ENCODE measurements at regions not wholly inside any gene's neighbourhood (a gene's known extent, or its start where the extent isn't known, plus 50 kb on each side); places are given as distances from the start of the nearest gene placed in this dataset.

- no peak for TF ChIP-seq CTCF (conservative IDR thresholded peaks at IDR 0.05; ENCODE audit: low read length)
- no peak for TF ChIP-seq EZH2phosphoT487 (IDR thresholded peaks at IDR 0.05; ENCODE audit: borderline replicate concordance, low read depth, low read length)
Measured at GRCh38 chr6:74312081-74312480, 616.1 kb downstream of the CD109 start.
